HG03521 (cell line): ENCODE measurements at regions not wholly inside any gene's neighbourhood (a gene's known extent, or its start where the extent isn't known, plus 50 kb on each side); places are given as distances from the start of the nearest gene placed in this dataset.

Source experiments
- ATAC-seq: cut with Tn5 transposase; IDR thresholded peaks from one replicate; pipeline ENCODE4 v1.9.1; 2021; ENCODE audit warnings: mild to moderate bottlenecking, moderate library complexity; ENCODE audit not compliant: unreplicated experiment

GRCh38 chr10:61099756-61100155 is 155.8 kb upstream of the RHOBTB1 start:
- no peak for ATAC-seq

GRCh38 chr10:61098966-61099365 is 155.0 kb upstream of the RHOBTB1 start:
- ATAC-seq: no peak

- ATAC-seq: no peak
Observed at GRCh38 chr10:61097026-61097425, 153.0 kb upstream of the RHOBTB1 start.

- no peak for ATAC-seq
Observed at GRCh38 chr10:61096056-61096455, 152.1 kb upstream of the RHOBTB1 start.

- no peak for ATAC-seq
Observed at GRCh38 chr10:61091531-61091930, 147.5 kb upstream of the RHOBTB1 start.

GRCh38 chr10:61089251-61089650 is 145.3 kb upstream of the RHOBTB1 start:
- ATAC-seq: no peak

- ATAC-seq: no peak
Observed at GRCh38 chr10:61084493-61084892, 140.5 kb upstream of the RHOBTB1 start.

- ATAC-seq: no peak
Observed at GRCh38 chr10:61081301-61081700, 137.3 kb upstream of the RHOBTB1 start.

- ATAC-seq: no peak
Observed at GRCh38 chr10:61078542-61079275, 134.7 kb upstream of the RHOBTB1 start.

- no peak for ATAC-seq
Observed at GRCh38 chr10:61076572-61077114, 132.7 kb upstream of the RHOBTB1 start.

GRCh38 chr10:61073391-61073790 is 129.4 kb upstream of the RHOBTB1 start:
- ATAC-seq: no peak

GRCh38 chr10:61071580-61071979 is 127.6 kb upstream of the RHOBTB1 start:
- no peak for ATAC-seq

GRCh38 chr10:61068471-61068870 is 124.5 kb upstream of the RHOBTB1 start:
- no peak for ATAC-seq

GRCh38 chr10:61067671-61068336 is 123.8 kb upstream of the RHOBTB1 start:
- no peak for ATAC-seq

GRCh38 chr10:61066661-61067344 is 122.8 kb upstream of the RHOBTB1 start:
- no peak for ATAC-seq

- no peak for ATAC-seq
Observed at GRCh38 chr10:61065051-61065450, 121.1 kb upstream of the RHOBTB1 start.

- no peak for ATAC-seq
Observed at GRCh38 chr10:61064356-61064755, 120.4 kb upstream of the RHOBTB1 start.

- no peak for ATAC-seq
Observed at GRCh38 chr10:61063901-61064300, 119.9 kb upstream of the RHOBTB1 start.

- no peak for ATAC-seq
Observed at GRCh38 chr10:61063034-61063433, 119.0 kb upstream of the RHOBTB1 start.

GRCh38 chr10:61061923-61062504 is 118.0 kb upstream of the RHOBTB1 start:
- no peak for ATAC-seq

- no peak for ATAC-seq
Observed at GRCh38 chr10:61059636-61060035, 115.7 kb upstream of the RHOBTB1 start.
